ENCODE measurements at regions not wholly inside any gene's neighbourhood (a gene's known extent, or its start where the extent isn't known, plus 50 kb on each side); places are given as distances from the start of the nearest gene placed in this dataset.
A peak's percentile ranks its signal among the peaks of the same experiment; 100 is the strongest.
"Not testable (repeated sequence)": the region's sequence is repeated elsewhere in the genome, so short reads cannot be mapped to it uniquely, and the experiment has no call there.

DNA sequence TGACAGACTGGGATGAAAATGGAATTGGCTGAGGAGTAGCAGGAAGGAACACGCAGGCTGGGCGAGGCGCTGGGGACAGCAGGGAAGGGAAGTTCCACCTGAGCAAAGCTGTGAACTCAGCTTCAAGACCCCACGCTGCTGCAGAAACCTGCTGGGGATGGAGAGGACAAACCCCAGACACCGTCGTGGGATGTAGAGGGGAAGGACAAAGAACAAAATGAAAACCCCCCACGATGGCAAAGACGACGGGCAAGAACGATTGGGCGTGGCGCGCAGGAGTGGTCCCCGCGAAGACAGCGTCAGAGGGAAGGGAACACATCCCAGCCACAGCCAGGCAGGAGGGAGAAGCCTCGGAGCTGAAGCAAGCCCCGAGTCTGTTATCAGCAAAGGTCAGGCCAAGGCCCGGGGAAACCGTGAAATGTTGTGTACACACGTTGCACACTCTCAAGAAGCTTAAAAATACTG, 222.9 kb downstream of the NDUFA10 start:
- no peak overlapping the region for H3K27ac ChIP-seq (ENCODE audit: low read depth, low read length)
- peaks cover 0 to 1% (median 0%) of the 10 kb centered on the region in 5 donors for H3K36me3 Mint-ChIP-seq
- ChIA-PET POLR2A (no interaction called here), CTCF (no interaction called here)
- no peaks in the 10 kb centered on the region for H3K9me3 ChIP-seq (ENCODE audit: control insufficient read depth in 2 of 3, low read length in 3 of 3)
- no peaks in the 10 kb centered on the region for H3K4me1 Mint-ChIP-seq
- no peak overlapping the region for H3K4me3 Mint-ChIP-seq
- DNase-seq = peak in 1 of 9 donors; percentile 3
- no peaks in the 10 kb centered on the region for H3K27me3 ChIP-seq (ENCODE audit: control insufficient read depth in 2 of 2, insufficient read depth in 2 of 2, low read length in 2 of 2)
- no peaks in the 10 kb centered on the region for H3K36me3 ChIP-seq (ENCODE audit: control insufficient read depth in 2 of 3, insufficient read depth in 3 of 3, low read length in 3 of 3)
- no peak overlapping the region for H3K4me3 ChIP-seq (ENCODE audit: low read length)
- intact Hi-C loops (cut with micrococcal nuclease) = no loop called here
- H3K27ac Mint-ChIP-seq = no peak overlapping the region
- H3K4me1 ChIP-seq (ENCODE audit: control insufficient read depth in 2 of 2, insufficient read depth in 2 of 2, low read length in 2 of 2) = no peaks in the 10 kb centered on the region
- peaks cover 0 to 11% (median 7%) of the 10 kb centered on the region in 5 donors for H3K27me3 Mint-ChIP-seq
- no peak for ATAC-seq
- peaks cover 0 to 4% (median under 1%) of the 10 kb centered on the region in 11 donors for H3K9me3 Mint-ChIP-seq

DNA sequence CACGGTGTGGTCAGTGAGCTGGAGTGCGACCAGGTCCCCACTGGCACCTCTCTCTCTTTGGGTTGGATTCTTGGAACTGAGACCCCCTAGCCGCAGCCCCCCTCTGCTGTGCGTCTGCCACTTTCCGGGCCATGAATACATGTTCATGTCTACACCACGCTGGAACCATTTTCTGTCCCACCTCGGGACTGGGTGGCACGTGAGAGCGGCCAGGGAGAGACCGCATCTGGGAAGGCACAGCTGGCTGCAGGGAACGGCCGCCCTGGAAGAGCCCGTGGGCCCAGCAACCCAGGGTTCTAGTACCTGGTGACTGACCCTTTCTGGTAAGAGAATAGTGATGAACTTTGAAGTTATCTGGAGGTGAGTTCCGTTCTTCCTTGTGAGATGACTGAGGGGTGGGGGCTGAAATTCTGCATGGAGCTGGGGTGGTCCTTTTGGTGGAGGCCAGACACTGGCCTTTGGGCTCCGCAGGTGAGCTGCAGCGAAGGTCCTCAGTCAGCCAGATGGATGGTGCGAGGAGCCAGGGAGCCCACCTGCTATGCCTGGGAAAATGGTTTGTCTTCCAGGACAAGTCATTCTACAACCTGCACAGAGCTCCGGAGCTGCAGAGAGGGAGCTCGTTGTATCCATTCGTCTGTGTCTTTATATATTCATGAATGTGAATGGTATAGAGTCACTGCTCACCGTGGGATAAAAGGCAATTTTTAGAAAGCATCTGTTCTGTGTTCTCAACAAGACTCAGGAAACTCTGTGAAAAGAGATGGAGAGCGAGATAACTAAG, 223.5 kb downstream of the NDUFA10 start:
- peaks cover 0 to 5% (median 0%) of the 10 kb centered on the region in 5 donors for H3K36me3 Mint-ChIP-seq
- intact Hi-C loops (cut with micrococcal nuclease) = no loop called here
- H3K27me3 Mint-ChIP-seq = peaks cover 0 to 11% (median 7%) of the 10 kb centered on the region in 5 donors
- Histone ChIP-seq H3K27ac (ENCODE audit: low read depth, low read length) (no peak overlapping the region), H3K36me3 (ENCODE audit: control insufficient read depth in 2 of 3, insufficient read depth in 3 of 3, low read length in 3 of 3) (no peaks in the 10 kb centered on the region), H3K9me3 (ENCODE audit: control insufficient read depth in 2 of 3, low read length in 3 of 3) (no peaks in the 10 kb centered on the region), H3K4me1 (ENCODE audit: control insufficient read depth in 2 of 2, insufficient read depth in 2 of 2, low read length in 2 of 2) (no peaks in the 10 kb centered on the region), H3K4me3 (ENCODE audit: low read length) (no peak overlapping the region), H3K27me3 (ENCODE audit: control insufficient read depth in 2 of 2, insufficient read depth in 2 of 2, low read length in 2 of 2) (no peaks in the 10 kb centered on the region)
- DNase-seq = peak in 1 of 9 donors; percentile 1
- ATAC-seq = no peak
- no peaks in the 10 kb centered on the region for H3K4me1 Mint-ChIP-seq
- H3K27ac Mint-ChIP-seq = no peak overlapping the region
- CTCF ChIA-PET = no interaction called here
- peaks cover 0 to 8% (median 2%) of the 10 kb centered on the region in 11 donors for H3K9me3 Mint-ChIP-seq
- no peak overlapping the region for H3K4me3 Mint-ChIP-seq
- POLR2A ChIA-PET = no interaction called here

DNA sequence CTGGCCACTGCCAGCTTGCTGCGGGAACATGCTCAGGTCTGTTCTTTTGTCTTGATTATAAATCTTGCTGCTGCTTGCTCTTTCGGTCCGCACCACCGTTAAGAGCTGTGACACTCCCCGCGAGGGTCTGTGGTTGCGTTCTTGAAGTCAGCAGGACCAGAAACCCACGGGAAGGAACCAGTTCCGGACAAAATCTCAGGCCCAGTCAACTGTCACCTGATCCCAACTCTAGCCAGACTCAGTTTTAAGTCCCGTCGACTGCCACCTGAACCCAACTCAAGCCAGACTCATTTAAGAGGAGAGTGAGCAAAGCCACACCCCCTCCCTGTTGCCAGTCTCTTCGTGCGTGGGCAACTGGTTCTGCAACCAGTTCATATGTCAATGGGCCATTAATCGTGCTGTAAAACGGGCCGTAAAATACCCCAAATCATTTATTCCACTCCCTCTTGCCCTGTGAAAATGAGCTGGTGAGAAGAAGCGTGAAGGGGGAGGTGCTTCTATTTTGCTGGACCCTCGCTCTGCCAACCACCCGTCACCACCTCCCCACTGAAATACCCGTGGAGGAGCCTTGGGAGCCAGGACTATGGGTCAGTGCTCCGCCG, 224.3 kb downstream of the NDUFA10 start:
- no peak overlapping the region for H3K4me3 Mint-ChIP-seq
- H3K36me3 Mint-ChIP-seq = peaks cover 0 to 5% (median 0%) of the 10 kb centered on the region in 5 donors
- H3K9me3 Mint-ChIP-seq = peaks cover 0 to 9% (median 2%) of the 10 kb centered on the region in 11 donors
- intact Hi-C loops (cut with micrococcal nuclease) = no loop called here
- H3K4me1 Mint-ChIP-seq = no peaks in the 10 kb centered on the region
- peak in 1 of 9 donors; percentile 6 for DNase-seq
- Histone ChIP-seq H3K4me1 (ENCODE audit: control insufficient read depth in 2 of 2, insufficient read depth in 2 of 2, low read length in 2 of 2) (no peaks in the 10 kb centered on the region), H3K27me3 (ENCODE audit: control insufficient read depth in 2 of 2, insufficient read depth in 2 of 2, low read length in 2 of 2) (no peaks in the 10 kb centered on the region), H3K4me3 (ENCODE audit: low read length) (no peak overlapping the region), H3K27ac (ENCODE audit: low read depth, low read length) (no peak overlapping the region), H3K36me3 (ENCODE audit: control insufficient read depth in 2 of 3, insufficient read depth in 3 of 3, low read length in 3 of 3) (no peaks in the 10 kb centered on the region), H3K9me3 (ENCODE audit: control insufficient read depth in 2 of 3, low read length in 3 of 3) (no peaks in the 10 kb centered on the region)
- H3K27me3 Mint-ChIP-seq = peaks cover 0 to 11% (median 7%) of the 10 kb centered on the region in 5 donors
- ChIA-PET CTCF (no interaction called here), POLR2A (no interaction called here)
- no peak for ATAC-seq
- no peak overlapping the region for H3K27ac Mint-ChIP-seq

DNA sequence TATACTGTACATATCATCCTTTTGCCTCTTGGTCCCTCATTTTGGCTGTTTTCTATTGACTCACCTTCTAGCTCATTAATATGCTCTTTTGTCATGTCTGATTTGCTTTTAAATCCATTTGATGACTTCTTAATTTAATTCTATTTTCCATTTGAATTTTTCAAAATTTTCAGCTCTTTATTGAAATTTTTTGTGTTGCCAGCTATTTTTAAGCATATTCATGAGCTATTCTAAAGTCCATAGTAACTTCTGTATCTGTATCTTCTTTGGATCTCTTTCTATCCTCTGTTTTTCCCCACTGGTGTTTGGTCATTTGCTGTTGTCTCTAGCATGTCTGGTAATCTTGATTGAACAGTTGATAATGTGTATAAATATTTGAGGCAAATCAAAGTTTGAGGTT, 227.8 kb downstream of the NDUFA10 start:
- Histone ChIP-seq H3K27ac (ENCODE audit: low read depth, low read length) (no peak overlapping the region), H3K9me3 (ENCODE audit: control insufficient read depth in 2 of 3, low read length in 3 of 3) (no peaks in the 10 kb centered on the region), H3K27me3 (ENCODE audit: control insufficient read depth in 2 of 2, insufficient read depth in 2 of 2, low read length in 2 of 2) (no peaks in the 10 kb centered on the region), H3K36me3 (ENCODE audit: control insufficient read depth in 2 of 3, insufficient read depth in 3 of 3, low read length in 3 of 3) (no peaks in the 10 kb centered on the region), H3K4me3 (ENCODE audit: low read length) (no peak overlapping the region), H3K4me1 (ENCODE audit: control insufficient read depth in 2 of 2, insufficient read depth in 2 of 2, low read length in 2 of 2) (no peaks in the 10 kb centered on the region)
- H3K4me1 Mint-ChIP-seq = no peaks in the 10 kb centered on the region
- peaks cover 0 to 8% (median 3%) of the 10 kb centered on the region in 5 donors for H3K27me3 Mint-ChIP-seq
- H3K4me3 Mint-ChIP-seq = no peak overlapping the region
- no peak overlapping the region for H3K27ac Mint-ChIP-seq
- H3K9me3 Mint-ChIP-seq = peaks cover 0 to 20% (median 3%) of the 10 kb centered on the region in 11 donors
- ATAC-seq = no peak
- no peak for DNase-seq
- ChIA-PET CTCF (no interaction called here), POLR2A (no interaction called here)
- H3K36me3 Mint-ChIP-seq = peaks cover 0 to 5% (median 0%) of the 10 kb centered on the region in 5 donors
- intact Hi-C loops (cut with micrococcal nuclease) = no loop called here

DNA sequence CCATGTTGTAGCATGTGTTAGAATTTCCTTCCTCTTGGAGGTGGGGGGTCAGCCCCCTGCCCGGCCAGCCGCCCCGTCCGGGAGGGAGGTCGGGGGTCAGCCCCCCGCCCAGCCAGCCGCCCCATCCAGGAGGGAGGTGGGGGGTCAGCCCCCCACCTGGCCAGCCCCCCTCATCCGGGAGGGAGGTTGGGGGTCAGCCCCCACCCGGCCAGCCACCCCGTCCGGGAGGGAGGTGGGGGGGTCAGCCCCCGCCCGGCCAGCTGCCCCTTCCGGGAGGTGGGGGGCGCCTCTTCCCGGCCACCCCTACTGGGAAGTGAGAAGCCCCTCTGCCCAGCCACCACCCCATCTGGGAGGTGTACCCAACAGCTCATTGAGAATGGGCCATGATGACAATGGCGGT, 229.4 kb downstream of the NDUFA10 start:
- intact Hi-C loops (cut with micrococcal nuclease); H3K36me3 Mint-ChIP-seq; ATAC-seq; CTCF ChIA-PET; H3K4me1 ChIP-seq (ENCODE audit: control insufficient read depth in 2 of 2, insufficient read depth in 2 of 2, low read length in 2 of 2); H3K4me3 Mint-ChIP-seq; H3K9me3 ChIP-seq (ENCODE audit: control insufficient read depth in 2 of 3, low read length in 3 of 3); H3K4me1 Mint-ChIP-seq; H3K36me3 ChIP-seq (ENCODE audit: control insufficient read depth in 2 of 3, insufficient read depth in 3 of 3, low read length in 3 of 3); H3K4me3 ChIP-seq (ENCODE audit: low read length); H3K27me3 ChIP-seq (ENCODE audit: control insufficient read depth in 2 of 2, insufficient read depth in 2 of 2, low read length in 2 of 2); H3K27ac ChIP-seq (ENCODE audit: low read depth, low read length); H3K27ac Mint-ChIP-seq; POLR2A ChIA-PET; H3K27me3 Mint-ChIP-seq: not testable (repeated sequence)
- peak in 1 of 9 donors; percentile 12 for DNase-seq
- H3K9me3 Mint-ChIP-seq = peaks cover 0 to 20% (median 3%) of the 10 kb centered on the region in 11 donors

DNA sequence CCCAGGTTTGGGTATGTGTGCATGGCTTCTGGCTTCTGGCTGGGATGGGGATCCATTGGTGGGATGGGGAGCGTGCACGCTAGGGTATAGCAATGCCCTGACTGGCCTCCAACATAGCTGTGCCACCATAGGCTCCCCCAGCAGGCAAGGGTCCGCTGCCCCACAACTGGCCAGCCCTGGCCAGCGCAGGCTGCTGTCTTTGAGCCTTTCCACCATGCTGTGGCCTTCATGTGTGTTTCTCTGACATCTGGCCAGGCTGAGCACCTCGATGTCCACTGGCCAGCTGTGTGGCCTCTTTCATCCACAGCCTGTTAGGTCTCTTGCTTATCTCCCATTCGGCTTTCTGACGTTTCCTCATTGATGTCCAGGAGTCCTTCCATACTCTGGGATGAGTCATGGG, 231.3 kb downstream of the NDUFA10 start:
- intact Hi-C loops (cut with micrococcal nuclease) = no loop called here
- peaks cover 0 to 2% (median 0%) of the 10 kb centered on the region in 5 donors for H3K27me3 Mint-ChIP-seq
- no peak for ATAC-seq

More for the DNA sequence above, 231.3 kb downstream of the NDUFA10 start:
- ChIA-PET CTCF (no interaction called here), POLR2A (no interaction called here)
- H3K9me3 ChIP-seq (ENCODE audit: control insufficient read depth in 2 of 3, low read length in 3 of 3) = no peaks in the 10 kb centered on the region
- Mint-ChIP-seq H3K27ac (no peak overlapping the region), H3K9me3 (peaks cover 0 to 20% (median 3%) of the 10 kb centered on the region in 11 donors), H3K36me3 (peaks cover 0 to 5% (median 0%) of the 10 kb centered on the region in 5 donors), H3K4me3 (no peak overlapping the region), H3K4me1 (no peaks in the 10 kb centered on the region)
- DNase-seq = peak in 1 of 9 donors; percentile 8
- H3K27ac ChIP-seq (ENCODE audit: low read depth, low read length) = no peak overlapping the region
- H3K36me3 ChIP-seq (ENCODE audit: control insufficient read depth in 2 of 3, insufficient read depth in 3 of 3, low read length in 3 of 3) = no peaks in the 10 kb centered on the region
- no peaks in the 10 kb centered on the region for H3K4me1 ChIP-seq (ENCODE audit: control insufficient read depth in 2 of 2, insufficient read depth in 2 of 2, low read length in 2 of 2)
- H3K27me3 ChIP-seq (ENCODE audit: control insufficient read depth in 2 of 2, insufficient read depth in 2 of 2, low read length in 2 of 2) = no peaks in the 10 kb centered on the region
- H3K4me3 ChIP-seq (ENCODE audit: low read length) = no peak overlapping the region
